PFSK-1 (cell line): ENCODE measurements at regions not wholly inside any gene's neighbourhood (a gene's known extent, or its start where the extent isn't known, plus 50 kb on each side); places are given as distances from the start of the nearest gene placed in this dataset.

Experiments
- POLR2AphosphoS5 ChIP-seq: IDR thresholded peaks from 2 replicates; pipeline ENCODE4 v1.6.1; 2012; ENCODE audit warnings: low read depth, mild to moderate bottlenecking, control low read depth, low read length, moderate library complexity
- REST ChIP-seq, 2 experiments: IDR thresholded peaks; 2 replicates each; pipeline versions ENCODE4 v1.6.1 to v1.8.0; 2011 to 2012; ENCODE audit warnings: low read depth in 2 of 2, low read length in 2 of 2, control low read depth in 1 of 2, inconsistent platforms in 1 of 2, mild to moderate bottlenecking in 1 of 2, moderate library complexity in 1 of 2; ENCODE audit not compliant: insufficient read depth in 1 of 2
- SIN3A ChIP-seq: IDR thresholded peaks from 2 replicates; pipeline ENCODE4 v1.6.1; 2012; ENCODE audit warnings: mild to moderate bottlenecking, low read length, moderate library complexity, borderline replicate concordance; ENCODE audit not compliant: insufficient read depth
- TAF1 ChIP-seq: IDR thresholded peaks from 2 replicates; pipeline ENCODE4 v1.6.1; 2012; ENCODE audit warnings: low read length, control low read depth, borderline replicate concordance; ENCODE audit not compliant: insufficient read depth

GRCh38 chr6:88490195-88490907 lies 324.2 kb upstream of the CNR1 start:
- TF ChIP-seq REST (IDR thresholded peaks at IDR 0.05; ENCODE audit: insufficient read depth in 1 of 2, low read depth in 2 of 2, low read length in 2 of 2) (no peak), POLR2AphosphoS5 (no peak), SIN3A (no peak), TAF1 (no peak)
